ENCODE measurements at regions not wholly inside any gene's neighbourhood (a gene's known extent, or its start where the extent isn't known, plus 50 kb on each side); places are given as distances from the start of the nearest gene placed in this dataset.

DNA sequence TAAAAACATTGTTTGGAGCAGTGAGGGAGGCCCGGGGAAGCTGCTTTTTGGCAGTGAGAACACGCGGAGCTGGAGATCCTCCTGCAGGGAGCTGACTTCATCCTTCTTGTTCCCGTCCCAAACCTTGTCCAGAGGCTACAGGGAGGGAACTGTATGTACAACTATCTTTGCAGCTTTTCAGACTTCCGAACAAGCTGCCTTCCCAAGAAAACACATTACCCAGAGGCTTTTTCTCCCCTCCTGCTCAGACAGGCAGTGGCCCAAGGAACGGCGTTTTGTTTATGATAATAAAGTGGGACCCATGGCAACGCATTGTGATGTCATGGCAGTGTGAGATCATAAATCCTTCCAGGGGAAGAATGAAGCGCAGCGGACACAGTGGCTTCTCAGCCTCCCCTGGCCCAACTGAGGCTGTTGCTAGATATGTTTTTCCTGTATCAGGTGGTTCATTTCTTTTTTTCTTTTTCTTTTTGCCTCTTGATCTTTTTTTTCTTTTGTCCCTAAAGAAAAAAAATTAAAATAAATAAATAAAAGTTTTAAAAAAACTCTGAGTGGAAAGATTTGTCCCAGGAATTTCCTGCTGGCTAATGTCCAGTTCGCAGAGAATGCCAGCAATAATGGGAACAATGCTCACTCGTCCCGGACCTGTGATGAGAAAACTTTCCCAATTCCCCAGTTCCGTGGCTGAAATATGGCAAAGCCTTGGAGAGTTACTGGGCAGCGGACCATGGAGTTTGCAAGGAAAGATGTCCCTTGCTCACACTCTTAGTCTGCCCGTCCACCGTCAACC, 103.4 kb upstream of the MAP1LC3B2 start:
- dilution Hi-C loops (cut with HindIII; ENCODE audit: low sequenced_read_pairs, unreplicated experiment) (no loop called here), intact Hi-C loops (cut with micrococcal nuclease) (no loop called here), in situ Hi-C loops (cut with MboI; ENCODE audit: low sequenced_read_pairs) (no loop called here)
- Histone ChIP-seq H2BK15ac (ENCODE audit: low read depth, low read length) (peak overlapping the region; percentile 97; the same call in 2 of the 3 replicates), H3K36me3 (ENCODE audit: control insufficient read depth, insufficient read depth, low read length) (no peaks in the 10 kb centered on the region), H3K4me1 (ENCODE audit: control insufficient read depth, insufficient read depth, low read length) (peaks cover 16% of the 10 kb centered on the region), H2BK20ac (ENCODE audit: low read depth, low read length) (peak overlapping the region; percentile 85), H2AK5ac (ENCODE audit: low read depth, low read length) (peak overlapping the region; percentile 79), H3K9ac (ENCODE audit: low read depth, low read length) (peak overlapping the region; percentile 41), H4K91ac (ENCODE audit: insufficient read depth, low read depth, low read length) (peak overlapping the region; percentile 91), H4K5ac (ENCODE audit: low read depth, low read length) (peak overlapping the region; percentile 95), H3K4me2 (ENCODE audit: low read depth, low read length) (peak overlapping the region; percentile 55), H3K18ac (ENCODE audit: low read depth, low read length) (peak overlapping the region; percentile 86), H3K56ac (ENCODE audit: extremely low read depth, insufficient read depth, low read length) (peak overlapping the region; percentile 53), H3K9me3 (ENCODE audit: control insufficient read depth, insufficient read depth, low read length) (no peaks in the 10 kb centered on the region), H3K9me1 (ENCODE audit: insufficient read depth, low read length) (peaks cover 16% of the 10 kb centered on the region), H2BK5ac (ENCODE audit: low read depth, low read length, poor library complexity, severe bottlenecking) (peak overlapping the region; percentile 76), H3K4me3 (ENCODE audit: insufficient read depth, low read depth, low read length) (no peak overlapping the region), H4K8ac (ENCODE audit: low read depth in 2 of 2, low read length in 2 of 2) (peak overlapping the region; percentile 86 to 96), H2AFZ (replicated peaks; ENCODE audit: low read length, poor library complexity) (peak overlapping the region; percentile 91), H3K23ac (ENCODE audit: low read depth, low read length) (peak overlapping the region; percentile 94), H3K27ac (ENCODE audit: insufficient read depth, low read length) (peak overlapping the region; percentile 66), H3K79me1 (ENCODE audit: low read depth in 1 of 2, low read length in 2 of 2) (peaks cover 0 to 6% of the 10 kb centered on the region in 2 experiments; a peak in 1 of 4 replicates), H3K14ac (replicated peaks; ENCODE audit: low read depth, low read length) (peak overlapping the region; percentile 90), H2BK120ac (ENCODE audit: low read depth, low read length) (peak overlapping the region; percentile 98), H4K20me1 (ENCODE audit: insufficient read depth, low read length) (no peaks in the 10 kb centered on the region), H3K27me3 (ENCODE audit: control insufficient read depth, insufficient read depth, low read length) (no peaks in the 10 kb centered on the region), H2AK9ac (replicated peaks; ENCODE audit: low read depth, low read length, poor library complexity) (peak overlapping the region; percentile 87), H3K4ac (ENCODE audit: low read depth, low read length) (peak overlapping the region; percentile 86)
- WGBS, 2 experiments (ENCODE audit: extremely low coverage in 2 of 2, insufficient read length in 1 of 2), result 29% methylated on average over 3 of the region's 17 CpGs; no CpG with 5 or more reads in 1 of the 2 experiments
- ChIA-PET CTCF (interaction anchor here (0.6 kb wide), 2 partner anchors 10 to 81 kb away, joined by 3 read pairs; no protein-coding TSS in a partner anchor), POLR2A (ENCODE audit: unreplicated experiment) (no interaction called here)
- BruUV-seq (replicated peaks), result no TSS peak
- ATAC-seq (ENCODE audit: low read depth) (peak; percentile 68), DNase-seq (peak; percentile 96)
- TF ChIP-seq MXI1 (IDR thresholded peaks at IDR 0.05; ENCODE audit: borderline replicate concordance, low read depth, low read length), result no peak
- no peak for TF ChIP-seq CHD1 (IDR thresholded peaks at IDR 0.05; ENCODE audit: low read depth, low read length)
- no peak for TF ChIP-seq BHLHE40 (IDR thresholded peaks at IDR 0.05; ENCODE audit: low read depth, low read length)
- TF ChIP-seq POLR2A (IDR thresholded peaks at IDR 0.05; ENCODE audit: low read depth, low read length), result peak; percentile 10; the same call in 1 of the 2 replicates
- peak; percentile 22; the same call in 1 of the 2 replicates for TF ChIP-seq RAD21 (IDR thresholded peaks at IDR 0.05; ENCODE audit: low read length)
- TF ChIP-seq NFE2L2 (IDR thresholded peaks at IDR 0.05; ENCODE audit: low read depth, low read length), result no peak
- peak; percentile 38 for TF ChIP-seq RCOR1 (IDR thresholded peaks at IDR 0.05; ENCODE audit: insufficient replicate concordance, low read length)
- TF ChIP-seq MAFK (IDR thresholded peaks at IDR 0.05; ENCODE audit: low read depth, low read length), result no peak
- TF ChIP-seq CEBPB (IDR thresholded peaks at IDR 0.05; ENCODE audit: low read depth, low read length), result no peak
- TF ChIP-seq FOS (IDR thresholded peaks at IDR 0.05; ENCODE audit: low read depth, low read length), result no peak
- no peak for TF ChIP-seq RFX5 (IDR thresholded peaks at IDR 0.05; ENCODE audit: low read depth, low read length)
- TF ChIP-seq, protein P1, sequence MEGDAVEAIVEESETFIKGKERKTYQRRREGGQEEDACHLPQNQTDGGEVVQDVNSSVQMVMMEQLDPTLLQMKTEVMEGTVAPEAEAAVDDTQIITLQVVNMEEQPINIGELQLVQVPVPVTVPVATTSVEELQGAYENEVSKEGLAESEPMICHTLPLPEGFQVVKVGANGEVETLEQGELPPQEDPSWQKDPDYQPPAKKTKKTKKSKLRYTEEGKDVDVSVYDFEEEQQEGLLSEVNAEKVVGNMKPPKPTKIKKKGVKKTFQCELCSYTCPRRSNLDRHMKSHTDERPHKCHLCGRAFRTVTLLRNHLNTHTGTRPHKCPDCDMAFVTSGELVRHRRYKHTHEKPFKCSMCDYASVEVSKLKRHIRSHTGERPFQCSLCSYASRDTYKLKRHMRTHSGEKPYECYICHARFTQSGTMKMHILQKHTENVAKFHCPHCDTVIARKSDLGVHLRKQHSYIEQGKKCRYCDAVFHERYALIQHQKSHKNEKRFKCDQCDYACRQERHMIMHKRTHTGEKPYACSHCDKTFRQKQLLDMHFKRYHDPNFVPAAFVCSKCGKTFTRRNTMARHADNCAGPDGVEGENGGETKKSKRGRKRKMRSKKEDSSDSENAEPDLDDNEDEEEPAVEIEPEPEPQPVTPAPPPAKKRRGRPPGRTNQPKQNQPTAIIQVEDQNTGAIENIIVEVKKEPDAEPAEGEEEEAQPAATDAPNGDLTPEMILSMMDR (conservative IDR thresholded peaks at IDR 0.05; ENCODE audit: low read depth, low read length), result no peak
- TF ChIP-seq ELK1 (IDR thresholded peaks at IDR 0.05; ENCODE audit: borderline replicate concordance, low read depth, low read length), result no peak
- TF ChIP-seq MAZ (IDR thresholded peaks at IDR 0.05; ENCODE audit: borderline replicate concordance, low read depth, low read length), result peak; percentile 61; the same call in 1 of the 2 replicates
- TF ChIP-seq USF2 (IDR thresholded peaks at IDR 0.05; ENCODE audit: low read depth, low read length), result no peak

Measured in IMR-90 (cell line).